ENCODE measurements at regions not wholly inside any gene's neighbourhood (a gene's known extent, or its start where the extent isn't known, plus 50 kb on each side); places are given as distances from the start of the nearest gene placed in this dataset.

GRCh38 chr5:172581315-172581714, 59.7 kb upstream of the NEURL1B start:
- ATAC-seq (no peak), DNase-seq (ENCODE audit: low read depth, low spot score) (no peak)
- ChIA-PET CTCF (no interaction called here), POLR2A (interaction anchor here (0.5 kb wide), 1 partner anchor 21 kb away, joined by 8 read pairs; no protein-coding TSS in a partner anchor)
- no peak overlapping the region for H3K4me3 ChIP-seq (ENCODE audit: low read depth in 2 of 2, low read length in 2 of 2)
- intact Hi-C loops (cut with micrococcal nuclease; ENCODE audit: unreplicated experiment): no loop called here
- no peaks in the 10 kb centered on the region for H3K36me3 ChIP-seq (ENCODE audit: control insufficient read depth, insufficient read depth, low read length)
- BruUV-seq (replicated peaks): no TSS peak
- TF ChIP-seq REST (IDR thresholded peaks at IDR 0.05; ENCODE audit: insufficient read depth in 1 of 2, low read depth in 2 of 2, low read length in 1 of 2): no peak
- TF ChIP-seq POLR2AphosphoS5 (IDR thresholded peaks at IDR 0.05; ENCODE audit: low read depth, low read length): no peak
- TF ChIP-seq TCF7L2 (IDR thresholded peaks at IDR 0.05; ENCODE audit: low read depth, low read length): no peak
- no peak for TF ChIP-seq SIN3A (IDR thresholded peaks at IDR 0.05; ENCODE audit: borderline replicate concordance, insufficient read depth, low read depth, low read length)
- TF ChIP-seq CTCF (IDR thresholded peaks at IDR 0.05): no peak
- no peaks in the 10 kb centered on the region for H3K9me3 ChIP-seq (ENCODE audit: control insufficient read depth, insufficient read depth, low read depth, low read length)
- in situ Hi-C loops (cut with HindIII; ENCODE audit: low pct_unique_long_range_greater_than_20kb, low sequenced_read_pairs): no loop called here
- no peaks in the 10 kb centered on the region for H3K4me1 ChIP-seq (ENCODE audit: control insufficient read depth, insufficient read depth, low read length)
- H3K27me3 ChIP-seq (ENCODE audit: control insufficient read depth, insufficient read depth, low read length): peaks cover 4% of the 10 kb centered on the region
- H3K27ac ChIP-seq (ENCODE audit: low read length): no peak overlapping the region

GRCh38 chr5:172579403-172579990, 61.6 kb upstream of the NEURL1B start:
- intact Hi-C loops (cut with micrococcal nuclease; ENCODE audit: unreplicated experiment): no loop called here
- in situ Hi-C loops (cut with HindIII; ENCODE audit: low pct_unique_long_range_greater_than_20kb, low sequenced_read_pairs): no loop called here
- Histone ChIP-seq H3K4me1 (ENCODE audit: control insufficient read depth, insufficient read depth, low read length) (no peaks in the 10 kb centered on the region), H3K27ac (ENCODE audit: low read length) (no peak overlapping the region), H3K36me3 (ENCODE audit: control insufficient read depth, insufficient read depth, low read length) (no peaks in the 10 kb centered on the region), H3K4me3 (ENCODE audit: low read depth in 2 of 2, low read length in 2 of 2) (no peak overlapping the region), H3K9me3 (ENCODE audit: control insufficient read depth, insufficient read depth, low read depth, low read length) (no peaks in the 10 kb centered on the region), H3K27me3 (ENCODE audit: control insufficient read depth, insufficient read depth, low read length) (peaks cover 3% of the 10 kb centered on the region; the same call in 1 of the 2 replicates)
- DNase-seq (ENCODE audit: low read depth, low spot score): no peak
- ChIA-PET CTCF (no interaction called here), POLR2A (no interaction called here)
- TF ChIP-seq POLR2AphosphoS5 (IDR thresholded peaks at IDR 0.05; ENCODE audit: low read depth, low read length) (no peak), REST (IDR thresholded peaks at IDR 0.05; ENCODE audit: insufficient read depth in 1 of 2, low read depth in 2 of 2, low read length in 1 of 2) (no peak), CTCF (IDR thresholded peaks at IDR 0.05) (no peak), TCF7L2 (IDR thresholded peaks at IDR 0.05; ENCODE audit: low read depth, low read length) (no peak), SIN3A (IDR thresholded peaks at IDR 0.05; ENCODE audit: borderline replicate concordance, insufficient read depth, low read depth, low read length) (no peak)
- ATAC-seq: no peak
- BruUV-seq (replicated peaks): no TSS peak

Measured in Panc1 (cell line).